ENCODE measurements at regions not wholly inside any gene's neighbourhood (a gene's known extent, or its start where the extent isn't known, plus 50 kb on each side); places are given as distances from the start of the nearest gene placed in this dataset.

- DNase-seq (ENCODE audit: low read depth in 4 of 4, low spot score in 2 of 4) = no peak
Measured at GRCh38 chr17:83144421-83145357, 65.3 kb downstream of the METRNL start.

DNA sequence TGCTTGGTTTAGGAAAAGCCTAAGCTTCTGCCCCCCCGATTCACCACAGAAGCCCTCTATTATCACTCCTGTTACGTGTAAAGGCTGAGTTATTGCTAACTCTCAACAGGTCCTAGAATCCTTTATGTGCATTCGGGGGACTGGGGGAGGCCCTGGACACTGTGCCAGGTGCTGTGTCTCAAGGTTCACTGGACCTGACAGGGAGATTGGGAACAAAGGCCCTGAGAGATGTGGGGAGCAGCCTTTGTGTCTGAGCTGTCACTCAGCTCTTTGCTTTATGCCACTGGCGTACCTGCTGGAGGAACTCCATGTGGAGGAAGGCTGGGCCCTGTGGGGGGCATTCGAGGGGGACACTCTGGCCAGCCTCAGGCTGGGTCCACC, 65.9 kb downstream of the METRNL start:
- DNase-seq (ENCODE audit: low read depth in 4 of 4, low spot score in 2 of 4) = no peak

DNA sequence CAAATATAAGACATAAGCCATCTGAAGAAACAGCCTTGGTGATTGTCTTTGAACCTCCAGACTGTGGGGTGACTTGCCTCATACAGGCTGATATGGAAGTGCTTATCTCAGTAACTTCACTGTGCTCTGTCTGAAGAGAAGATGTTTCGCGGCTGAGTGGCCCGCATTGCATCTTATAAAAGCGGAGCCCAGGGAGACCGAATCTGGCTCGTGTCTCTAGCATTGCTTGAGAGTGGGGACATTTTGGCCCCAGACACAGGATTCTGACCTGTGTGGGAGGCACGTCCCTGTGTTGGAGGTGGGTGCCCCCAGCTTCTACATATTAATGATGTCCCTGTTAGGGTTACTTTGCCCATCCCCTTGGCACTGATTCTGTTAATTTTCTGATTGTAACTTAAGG, 66.4 kb downstream of the METRNL start:
- DNase-seq (ENCODE audit: low read depth in 4 of 4, low spot score in 2 of 4) = no peak

DNA sequence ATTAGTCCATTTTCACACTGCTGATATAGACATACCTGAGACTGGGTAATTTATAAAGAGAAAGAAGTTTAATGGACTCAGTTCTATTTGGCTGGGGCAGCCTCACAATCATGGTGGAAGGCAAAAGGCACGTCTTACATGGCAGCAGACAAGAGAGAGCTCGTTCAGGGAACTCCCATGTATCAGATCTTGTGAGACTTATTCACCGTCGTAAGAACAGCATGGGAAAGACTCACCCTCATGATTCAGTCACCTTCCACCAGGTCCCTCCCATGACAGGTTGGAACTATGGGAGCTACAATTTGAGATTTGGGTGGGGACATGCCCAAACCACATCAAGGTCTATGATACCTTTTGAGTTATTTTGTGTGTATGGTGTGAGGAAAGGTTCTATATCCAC, 66.9 kb downstream of the METRNL start:
- DNase-seq (ENCODE audit: low read depth in 4 of 4, low spot score in 2 of 4) = no peak

GRCh38 chr17:83147280-83147679, 67.9 kb downstream of the METRNL start:
- DNase-seq (ENCODE audit: low read depth in 4 of 4, low spot score in 2 of 4) = no peak

- no peak for DNase-seq (ENCODE audit: low read depth in 4 of 4, low spot score in 2 of 4)
Measured at GRCh38 chr17:83148317-83149028, 69.1 kb downstream of the METRNL start.

- DNase-seq (ENCODE audit: low read depth in 4 of 4, low spot score in 2 of 4) = no peak
Measured at GRCh38 chr17:83149029-83149725, 69.8 kb downstream of the METRNL start.

DNA sequence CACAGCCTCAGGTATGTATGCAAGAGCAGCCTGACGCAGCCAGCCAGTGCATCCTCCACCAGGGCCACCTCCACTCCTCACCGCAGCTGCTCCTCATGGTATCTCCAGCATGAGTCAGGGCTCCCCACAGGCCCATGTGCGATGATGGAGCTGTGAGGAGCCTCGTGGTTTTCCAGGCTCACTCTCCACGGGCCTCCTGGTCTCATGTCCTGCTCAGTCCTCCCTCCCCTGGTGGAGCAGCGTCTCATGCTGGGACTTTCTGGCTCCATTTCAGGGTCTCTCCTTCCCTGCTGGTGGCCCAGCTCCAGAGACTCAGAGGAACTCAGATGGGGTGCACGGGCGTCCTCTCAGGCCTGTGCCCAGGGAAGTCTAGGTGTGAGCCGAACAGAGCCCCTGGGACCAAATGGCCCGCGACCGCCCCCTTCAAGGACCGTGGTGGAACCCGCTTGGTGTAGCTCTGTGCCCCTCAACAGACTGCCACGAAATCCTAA, 70.4 kb downstream of the METRNL start:
- no peak for DNase-seq (ENCODE audit: low read depth in 4 of 4, low spot score in 2 of 4)

DNA sequence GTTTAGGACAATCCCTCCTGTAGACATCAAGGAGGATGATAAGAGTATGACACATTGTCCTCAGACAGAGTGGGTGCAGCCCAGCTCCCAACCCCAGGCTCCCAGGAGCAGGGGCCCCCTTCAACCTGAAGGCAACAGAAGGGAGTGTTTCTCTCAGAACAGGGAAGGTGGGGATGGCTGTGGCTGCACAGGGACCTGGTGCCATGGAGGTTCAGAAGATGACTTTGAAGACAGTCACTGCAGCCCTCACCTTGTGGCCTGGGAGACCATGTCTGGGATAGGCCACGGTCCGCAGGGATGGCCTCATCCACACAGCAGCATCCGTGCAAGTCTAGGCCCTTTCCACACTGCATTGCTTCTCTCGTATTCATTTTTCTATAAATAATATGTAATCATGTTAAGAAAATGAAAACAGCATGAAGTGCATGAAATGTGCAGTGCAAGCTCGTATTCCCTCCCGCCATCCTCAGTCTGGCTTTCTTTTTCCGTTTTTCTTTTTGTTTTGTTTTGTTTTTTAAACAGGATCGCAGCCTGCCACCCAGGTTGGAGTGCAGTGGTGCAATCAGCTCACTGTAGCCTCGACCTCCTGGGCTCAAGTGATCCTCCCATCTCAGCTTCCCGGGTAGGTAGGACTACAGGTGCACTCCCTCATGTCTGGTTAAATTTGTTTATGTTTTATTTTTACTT, 71.1 kb downstream of the METRNL start:
- no peak for DNase-seq (ENCODE audit: low read depth in 4 of 4, low spot score in 2 of 4)

- DNase-seq (ENCODE audit: low read depth in 4 of 4, low spot score in 2 of 4) = no peak
Measured at GRCh38 chr17:83151056-83151441, 71.6 kb downstream of the METRNL start.

DNA sequence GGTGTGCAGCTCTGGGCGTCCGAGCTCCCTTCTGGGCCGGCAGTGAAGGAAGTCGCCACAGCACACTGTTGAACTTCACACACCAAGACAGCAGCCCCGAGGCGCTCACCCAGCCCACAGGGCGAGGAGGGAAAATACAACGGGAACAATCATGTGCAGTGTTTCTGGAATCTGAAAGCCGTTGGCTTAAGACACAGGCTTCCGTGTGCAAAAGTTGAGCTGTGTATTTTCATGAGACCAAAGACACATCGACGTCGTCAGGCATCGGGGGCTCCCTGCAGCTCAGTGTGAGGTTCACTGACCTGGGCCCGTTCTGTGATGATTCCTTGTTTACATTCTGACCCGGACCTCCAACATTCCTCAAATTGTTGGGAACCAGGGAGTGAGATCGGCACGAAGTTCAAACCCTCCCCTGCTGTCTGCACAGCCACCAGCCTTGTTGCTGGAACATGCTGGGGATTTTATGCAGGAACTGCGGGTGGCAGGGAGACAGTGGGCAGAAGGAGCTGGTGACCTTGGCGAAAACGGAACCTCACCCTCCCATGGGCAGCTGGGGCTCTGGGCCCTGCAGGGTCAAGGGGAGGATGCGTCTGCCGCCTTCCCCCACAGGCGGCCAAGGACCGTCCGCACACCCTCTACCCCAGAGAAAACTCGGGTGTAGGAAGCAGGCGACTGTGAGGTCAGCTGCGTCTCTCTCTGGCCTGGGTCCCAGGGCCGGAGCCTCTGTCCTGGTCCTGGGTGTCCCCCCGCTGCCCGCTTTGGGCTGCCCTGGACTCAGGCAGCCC, 72.2 kb downstream of the METRNL start:
- no peak for DNase-seq (ENCODE audit: low read depth in 4 of 4, low spot score in 2 of 4)

DNA sequence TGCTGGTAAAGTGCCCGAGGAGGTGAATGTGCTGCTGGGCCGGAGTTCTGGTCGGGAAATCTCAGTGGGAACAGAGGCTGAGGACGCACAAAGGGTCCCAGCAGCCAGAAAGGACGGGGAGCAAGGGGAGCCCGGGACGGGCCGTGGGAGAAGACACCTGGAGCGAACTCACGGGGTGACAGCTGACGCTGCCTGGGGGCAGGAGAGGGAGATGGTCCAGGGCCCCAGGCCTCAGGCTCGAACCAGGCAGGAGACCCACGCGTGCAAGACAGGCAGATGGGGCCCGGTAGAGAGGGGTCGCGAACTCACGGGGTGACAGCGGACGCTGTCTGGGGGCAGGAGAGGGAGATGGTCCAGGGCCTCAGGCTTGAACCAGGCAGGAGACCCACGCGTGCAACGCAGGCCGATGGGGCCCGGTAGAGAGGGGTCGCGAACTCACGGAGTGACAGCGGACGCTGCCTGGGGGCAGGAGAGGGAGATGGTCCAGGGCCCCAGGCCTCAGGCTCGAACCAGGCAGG, 72.9 kb downstream of the METRNL start:
- DNase-seq (ENCODE audit: low read depth in 4 of 4, low spot score in 2 of 4) = no peak

DNA sequence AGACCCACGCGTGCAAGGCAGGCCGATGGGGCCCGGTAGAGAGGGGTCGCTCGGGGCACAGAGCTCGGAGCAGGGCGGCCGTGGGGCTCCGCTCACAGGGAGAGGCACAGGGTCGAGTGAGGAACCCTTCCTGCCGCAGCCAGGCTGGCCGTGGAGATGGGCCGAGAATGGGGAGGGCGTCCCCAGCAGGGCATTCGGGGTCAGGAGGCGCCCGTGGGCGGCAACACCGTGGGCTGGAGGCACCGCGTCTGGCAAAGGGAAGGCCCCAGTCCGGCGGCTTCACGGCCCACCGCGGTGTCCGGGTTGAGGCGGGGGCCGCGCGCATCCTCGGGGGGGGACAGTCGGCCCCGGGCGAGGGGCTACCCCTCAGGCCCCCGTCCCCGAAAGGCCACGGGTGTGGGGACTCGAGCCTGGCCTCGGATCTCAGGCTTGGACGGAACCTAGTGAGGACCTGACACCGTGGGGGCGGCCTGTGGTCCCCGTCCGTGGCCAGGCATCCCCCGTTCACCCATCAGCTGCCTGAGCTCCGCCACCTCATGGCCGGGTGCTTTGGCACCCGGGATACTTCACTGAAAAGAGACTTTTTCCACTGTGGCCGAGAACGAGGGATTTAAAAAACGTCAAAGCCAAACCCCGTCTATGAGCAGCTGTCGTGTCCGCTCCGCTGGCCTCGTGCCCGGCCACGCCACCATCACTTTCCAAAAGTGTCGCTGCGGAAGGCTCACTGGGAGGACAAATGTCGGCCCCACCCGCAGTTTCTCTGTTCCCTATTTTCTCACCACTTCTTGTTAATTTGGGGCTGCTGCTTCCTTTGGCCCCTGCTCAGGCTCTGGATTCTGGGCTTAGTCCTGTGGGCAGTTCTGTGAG, 73.6 kb downstream of the METRNL start:
- DNase-seq (ENCODE audit: low read depth in 4 of 4, low spot score in 2 of 4) = no peak

- no peak for DNase-seq (ENCODE audit: low read depth in 4 of 4, low spot score in 2 of 4)
Measured at GRCh38 chr17:83153681-83154310, 74.4 kb downstream of the METRNL start.

GRCh38 chr17:83154311-83155127, 75.1 kb downstream of the METRNL start:
- DNase-seq (ENCODE audit: low read depth in 4 of 4, low spot score in 2 of 4) = no peak

GRCh38 chr17:83155128-83156121, 76.0 kb downstream of the METRNL start:
- DNase-seq (ENCODE audit: low read depth in 4 of 4, low spot score in 2 of 4) = no peak
